NCI-H146 treated with DMSO at 0.1 percent for 48 hours (cell line): ENCODE measurements at regions not wholly inside any gene's neighbourhood (a gene's known extent, or its start where the extent isn't known, plus 50 kb on each side); places are given as distances from the start of the nearest gene placed in this dataset.
"Not testable (repeated sequence)": the region's sequence is repeated elsewhere in the genome, so short reads cannot be mapped to it uniquely, and the experiment has no call there.

Experiments
- DNase-seq: peaks from one replicate; lab custom pipeline; 2025; ENCODE audit not compliant: unreplicated experiment; lab: John Stamatoyannopoulos, UW

- no peak for DNase-seq
Measured at GRCh38 chr7:82701949-82702348, 258.4 kb upstream of the CACNA2D1 start.

GRCh38 chr7:82700741-82701140 is 257.2 kb upstream of the CACNA2D1 start:
- peak; percentile 41 for DNase-seq

GRCh38 chr7:82699773-82700186 is 256.2 kb upstream of the CACNA2D1 start:
- DNase-seq: no peak

GRCh38 chr7:82697897-82698296 is 254.3 kb upstream of the CACNA2D1 start:
- no peak for DNase-seq

- no peak for DNase-seq
Measured at GRCh38 chr7:82696631-82697030, 253.1 kb upstream of the CACNA2D1 start.

GRCh38 chr7:82694022-82694421 is 250.4 kb upstream of the CACNA2D1 start:
- no peak for DNase-seq

GRCh38 chr7:82690929-82691328 is 247.4 kb upstream of the CACNA2D1 start:
- DNase-seq: no peak

GRCh38 chr7:82685214-82685613 is 241.6 kb upstream of the CACNA2D1 start:
- no peak for DNase-seq

- DNase-seq: no peak
Measured at GRCh38 chr7:82678716-82679115, 235.1 kb upstream of the CACNA2D1 start.

- no peak for DNase-seq
Measured at GRCh38 chr7:82678259-82678658, 234.7 kb upstream of the CACNA2D1 start.

GRCh38 chr7:82677493-82677892 is 233.9 kb upstream of the CACNA2D1 start:
- no peak for DNase-seq

- peak; percentile 35 for DNase-seq
Measured at GRCh38 chr7:82676777-82677463, 233.3 kb upstream of the CACNA2D1 start.

- DNase-seq: no peak
Measured at GRCh38 chr7:82675396-82675795, 231.8 kb upstream of the CACNA2D1 start.

- DNase-seq: peak; percentile 51
Measured at GRCh38 chr7:82674268-82674667, 230.7 kb upstream of the CACNA2D1 start.

GRCh38 chr7:82672078-82672477 is 228.5 kb upstream of the CACNA2D1 start:
- DNase-seq: no peak

GRCh38 chr7:82669141-82669540 is 225.6 kb upstream of the CACNA2D1 start:
- DNase-seq: no peak

GRCh38 chr7:82668676-82669075 is 225.1 kb upstream of the CACNA2D1 start:
- DNase-seq: no peak

GRCh38 chr7:82665966-82666507 is 222.5 kb upstream of the CACNA2D1 start:
- no peak for DNase-seq

GRCh38 chr7:82655965-82656364 is 212.4 kb upstream of the CACNA2D1 start:
- DNase-seq: no peak

- not testable (repeated sequence) for DNase-seq
Measured at GRCh38 chr7:82650095-82650494, 206.5 kb upstream of the CACNA2D1 start.

- peak; percentile 9 for DNase-seq
Measured at GRCh38 chr7:82633592-82633991, 190.0 kb upstream of the CACNA2D1 start.

GRCh38 chr7:82631998-82632397 is 188.4 kb upstream of the CACNA2D1 start:
- DNase-seq: no peak

- no peak for DNase-seq
Measured at GRCh38 chr7:82629583-82629982, 186.0 kb upstream of the CACNA2D1 start.
